ENCODE measurements at regions not wholly inside any gene's neighbourhood (a gene's known extent, or its start where the extent isn't known, plus 50 kb on each side); places are given as distances from the start of the nearest gene placed in this dataset.
A peak's percentile ranks its signal among the peaks of the same experiment; 100 is the strongest.

DNA sequence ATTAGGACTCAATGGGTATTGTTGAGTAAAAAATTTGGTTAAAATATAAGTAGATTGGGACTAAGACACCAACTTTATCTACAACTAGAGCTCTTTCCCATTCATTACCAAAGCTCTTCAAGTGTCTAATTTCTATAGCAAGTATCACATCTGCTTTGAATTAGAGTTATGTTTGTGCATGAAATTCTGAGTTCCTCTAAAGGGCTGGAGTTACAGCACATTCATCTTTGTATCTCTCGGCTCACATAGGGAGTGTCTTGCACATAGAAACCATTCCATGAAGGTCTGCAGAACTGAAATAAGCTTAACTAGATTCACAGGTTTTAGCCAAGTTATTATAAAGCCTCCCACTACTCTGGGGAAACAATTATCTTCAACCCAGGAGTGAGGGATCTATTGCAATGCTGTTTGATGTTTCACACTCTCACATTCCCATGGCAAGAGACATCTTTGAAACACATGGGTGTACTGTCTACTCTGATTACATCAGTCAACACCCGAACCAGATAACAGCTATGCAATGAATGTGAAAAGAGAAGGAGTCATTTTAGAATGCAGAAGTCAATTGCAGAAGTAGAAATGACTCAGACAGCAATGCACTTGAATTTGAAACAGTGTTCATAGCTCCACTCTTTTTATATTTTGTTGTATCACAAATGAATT, 93.1 kb upstream of the KBTBD8 start:
- Histone ChIP-seq H2BK12ac (ENCODE audit: low read length) (no peak overlapping the region), H3K9ac (ENCODE audit: low read length) (no peak overlapping the region), H2AK5ac (ENCODE audit: low read length) (no peak overlapping the region), H3K36me3 (ENCODE audit: control insufficient read depth in 1 of 2, insufficient read depth in 2 of 2, low read length in 2 of 2) (no peaks in the 10 kb centered on the region), H3K18ac (ENCODE audit: low read length) (no peak overlapping the region), H3K4ac (ENCODE audit: low read depth, low read length) (no peak overlapping the region), H2AFZ (ENCODE audit: insufficient read depth, low read length, poor library complexity) (no peak overlapping the region), H4K12ac (ENCODE audit: low read depth, low read length) (no peak overlapping the region), H4K8ac (ENCODE audit: low read depth, low read length) (no peak overlapping the region), H3K79me1 (ENCODE audit: low read length) (no peaks in the 10 kb centered on the region), H2BK5ac (ENCODE audit: low read depth, low read length, poor library complexity) (no peak overlapping the region), H3K27me3 (ENCODE audit: insufficient read depth, low read length) (no peaks in the 10 kb centered on the region), H3K4me2 (ENCODE audit: low read length) (no peak overlapping the region), H3K14ac (ENCODE audit: low read length) (no peak overlapping the region), H3K27ac (ENCODE audit: low read depth, low read length) (no peak overlapping the region), H3K4me3 (ENCODE audit: low read depth, low read length) (no peak overlapping the region), H4K91ac (ENCODE audit: low read depth, low read length) (no peak overlapping the region), H3K4me1 (ENCODE audit: control insufficient read depth in 1 of 2, insufficient read depth in 2 of 2, low read length in 2 of 2) (no peaks in the 10 kb centered on the region), H2BK120ac (ENCODE audit: insufficient read depth, low read length, poor library complexity) (no peak overlapping the region), H3K79me2 (ENCODE audit: control insufficient read depth, insufficient read depth, low read length, poor library complexity) (no peaks in the 10 kb centered on the region), H3K9me3 (ENCODE audit: insufficient read depth, low read depth, low read length) (no peaks in the 10 kb centered on the region), H3K23ac (ENCODE audit: low read length) (no peak overlapping the region)
- no CpG with 5 or more reads among the region's 2 CpGs for WGBS (ENCODE audit: extremely low coverage, insufficient coverage, insufficient read length)
- peak; percentile 54 to 80 for DNase-seq

- H3K23ac ChIP-seq (ENCODE audit: low read length): no peak overlapping the region
- H2BK120ac ChIP-seq (ENCODE audit: insufficient read depth, low read length, poor library complexity): no peak overlapping the region
- H4K12ac ChIP-seq (ENCODE audit: low read depth, low read length): no peak overlapping the region
- H2AK5ac ChIP-seq (ENCODE audit: low read length): no peak overlapping the region
- no peaks in the 10 kb centered on the region for H3K79me2 ChIP-seq (ENCODE audit: control insufficient read depth, insufficient read depth, low read length, poor library complexity)
- H3K4ac ChIP-seq (ENCODE audit: low read depth, low read length): no peak overlapping the region
- no peaks in the 10 kb centered on the region for H3K36me3 ChIP-seq (ENCODE audit: control insufficient read depth in 1 of 2, insufficient read depth in 2 of 2, low read length in 2 of 2)
- H3K14ac ChIP-seq (ENCODE audit: low read length): no peak overlapping the region
- no peak overlapping the region for H3K9ac ChIP-seq (ENCODE audit: low read length)
- no peaks in the 10 kb centered on the region for H3K4me1 ChIP-seq (ENCODE audit: control insufficient read depth in 1 of 2, insufficient read depth in 2 of 2, low read length in 2 of 2)
- no peak for DNase-seq
- no peak overlapping the region for H2BK12ac ChIP-seq (ENCODE audit: low read length)
- H3K4me3 ChIP-seq (ENCODE audit: low read depth, low read length): no peak overlapping the region
- no peak overlapping the region for H4K91ac ChIP-seq (ENCODE audit: low read depth, low read length)
- no peak overlapping the region for H4K8ac ChIP-seq (ENCODE audit: low read depth, low read length)
- H3K18ac ChIP-seq (ENCODE audit: low read length): no peak overlapping the region
- no peak overlapping the region for H3K4me2 ChIP-seq (ENCODE audit: low read length)
- H3K27me3 ChIP-seq (ENCODE audit: insufficient read depth, low read length): no peaks in the 10 kb centered on the region
- no peaks in the 10 kb centered on the region for H3K79me1 ChIP-seq (ENCODE audit: low read length)
- no CpG with 5 or more reads among the region's 3 CpGs for WGBS (ENCODE audit: extremely low coverage, insufficient coverage, insufficient read length)
- no peaks in the 10 kb centered on the region for H3K9me3 ChIP-seq (ENCODE audit: insufficient read depth, low read depth, low read length)
- no peak overlapping the region for H2BK5ac ChIP-seq (ENCODE audit: low read depth, low read length, poor library complexity)
- no peak overlapping the region for H3K27ac ChIP-seq (ENCODE audit: low read depth, low read length)
- no peak overlapping the region for H2AFZ ChIP-seq (ENCODE audit: insufficient read depth, low read length, poor library complexity)
These were observed 91.0 kb upstream of the KBTBD8 start for GRCh38 chr3:66907136-66907535.

- no peaks in the 10 kb centered on the region for H3K27me3 ChIP-seq (ENCODE audit: insufficient read depth, low read length)
- no peak overlapping the region for H3K27ac ChIP-seq (ENCODE audit: low read depth, low read length)
- no peak overlapping the region for H3K14ac ChIP-seq (ENCODE audit: low read length)
- no peak overlapping the region for H2AK5ac ChIP-seq (ENCODE audit: low read length)
- H3K4ac ChIP-seq (ENCODE audit: low read depth, low read length): no peak overlapping the region
- peak in 1 of 2 donors; percentile 9 for DNase-seq
- no peaks in the 10 kb centered on the region for H3K36me3 ChIP-seq (ENCODE audit: control insufficient read depth in 1 of 2, insufficient read depth in 2 of 2, low read length in 2 of 2)
- no peaks in the 10 kb centered on the region for H3K79me2 ChIP-seq (ENCODE audit: control insufficient read depth, insufficient read depth, low read length, poor library complexity)
- H3K4me1 ChIP-seq (ENCODE audit: control insufficient read depth in 1 of 2, insufficient read depth in 2 of 2, low read length in 2 of 2): no peaks in the 10 kb centered on the region
- no peak overlapping the region for H3K4me2 ChIP-seq (ENCODE audit: low read length)
- no peak overlapping the region for H4K12ac ChIP-seq (ENCODE audit: low read depth, low read length)
- no peak overlapping the region for H3K9ac ChIP-seq (ENCODE audit: low read length)
- WGBS (ENCODE audit: extremely low coverage, insufficient coverage, insufficient read length): no CpG with 5 or more reads among the region's 6 CpGs
- no peaks in the 10 kb centered on the region for H3K79me1 ChIP-seq (ENCODE audit: low read length)
- H4K91ac ChIP-seq (ENCODE audit: low read depth, low read length): no peak overlapping the region
- H3K4me3 ChIP-seq (ENCODE audit: low read depth, low read length): no peak overlapping the region
- no peak overlapping the region for H3K23ac ChIP-seq (ENCODE audit: low read length)
- H3K18ac ChIP-seq (ENCODE audit: low read length): no peak overlapping the region
- H2BK12ac ChIP-seq (ENCODE audit: low read length): no peak overlapping the region
- no peaks in the 10 kb centered on the region for H3K9me3 ChIP-seq (ENCODE audit: insufficient read depth, low read depth, low read length)
- H2BK5ac ChIP-seq (ENCODE audit: low read depth, low read length, poor library complexity): no peak overlapping the region
- H4K8ac ChIP-seq (ENCODE audit: low read depth, low read length): no peak overlapping the region
- no peak overlapping the region for H2BK120ac ChIP-seq (ENCODE audit: insufficient read depth, low read length, poor library complexity)
- H2AFZ ChIP-seq (ENCODE audit: insufficient read depth, low read length, poor library complexity): no peak overlapping the region
These were observed 87.6 kb upstream of the KBTBD8 start for GRCh38 chr3:66910266-66911055.

DNA sequence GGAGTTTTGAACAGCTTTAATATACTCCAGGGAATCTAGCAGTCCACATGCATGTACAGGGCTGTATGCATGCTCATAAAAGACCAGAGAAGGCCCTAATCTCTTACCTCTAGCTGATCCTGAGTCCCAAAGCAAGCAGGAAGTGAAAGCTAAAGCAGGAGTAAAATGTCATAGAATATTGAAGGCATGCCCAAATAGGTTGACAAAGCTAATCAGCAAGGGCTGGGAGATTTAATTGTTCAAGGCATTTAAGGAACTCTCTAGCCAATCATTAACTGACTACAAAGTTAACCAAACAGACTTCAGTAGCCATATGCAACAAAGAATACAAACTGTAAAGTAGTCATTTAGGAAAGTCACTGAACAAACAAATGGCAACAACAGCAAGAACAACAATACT, 85.8 kb upstream of the KBTBD8 start:
- H3K4ac ChIP-seq (ENCODE audit: low read depth, low read length): no peak overlapping the region
- H3K9ac ChIP-seq (ENCODE audit: low read length): no peak overlapping the region
- H2BK120ac ChIP-seq (ENCODE audit: insufficient read depth, low read length, poor library complexity): no peak overlapping the region
- H3K4me3 ChIP-seq (ENCODE audit: low read depth, low read length): no peak overlapping the region
- H3K4me2 ChIP-seq (ENCODE audit: low read length): no peak overlapping the region
- H3K9me3 ChIP-seq (ENCODE audit: insufficient read depth, low read depth, low read length): no peaks in the 10 kb centered on the region
- no peak overlapping the region for H4K91ac ChIP-seq (ENCODE audit: low read depth, low read length)
- no peak overlapping the region for H4K8ac ChIP-seq (ENCODE audit: low read depth, low read length)
- no peak overlapping the region for H2AFZ ChIP-seq (ENCODE audit: insufficient read depth, low read length, poor library complexity)
- no peak overlapping the region for H3K23ac ChIP-seq (ENCODE audit: low read length)
- H3K79me1 ChIP-seq (ENCODE audit: low read length): no peaks in the 10 kb centered on the region
- no peak for DNase-seq
- no peak overlapping the region for H3K14ac ChIP-seq (ENCODE audit: low read length)
- H3K79me2 ChIP-seq (ENCODE audit: control insufficient read depth, insufficient read depth, low read length, poor library complexity): no peaks in the 10 kb centered on the region
- H3K18ac ChIP-seq (ENCODE audit: low read length): no peak overlapping the region
- no peaks in the 10 kb centered on the region for H3K27me3 ChIP-seq (ENCODE audit: insufficient read depth, low read length)
- no peak overlapping the region for H2AK5ac ChIP-seq (ENCODE audit: low read length)
- H4K12ac ChIP-seq (ENCODE audit: low read depth, low read length): no peak overlapping the region
- H2BK5ac ChIP-seq (ENCODE audit: low read depth, low read length, poor library complexity): no peak overlapping the region
- no peaks in the 10 kb centered on the region for H3K36me3 ChIP-seq (ENCODE audit: control insufficient read depth in 1 of 2, insufficient read depth in 2 of 2, low read length in 2 of 2)
- no peak overlapping the region for H3K27ac ChIP-seq (ENCODE audit: low read depth, low read length)
- H3K4me1 ChIP-seq (ENCODE audit: control insufficient read depth in 1 of 2, insufficient read depth in 2 of 2, low read length in 2 of 2): no peaks in the 10 kb centered on the region
- no peak overlapping the region for H2BK12ac ChIP-seq (ENCODE audit: low read length)
